Transverse colon (tissue), 4 donors: ENCODE measurements at regions not wholly inside any gene's neighbourhood (a gene's known extent, or its start where the extent isn't known, plus 50 kb on each side); places are given as distances from the start of the nearest gene placed in this dataset.

Source experiments
- CTCF ChIP-seq, 5 experiments: fragments of 200-600 bp in 3 of 5; fragments of 450-650 bp in 2 of 5; sonication (generic) in 3 of 5; IDR thresholded peaks; 1 replicate in 2 of 5; 2 replicates in 3 of 5; pipeline ENCODE4 v1.5.1; 2016 to 2017; ENCODE audit warnings: antibody characterized with exemption in 5 of 5, inconsistent platforms in 3 of 5, mild to moderate bottlenecking in 2 of 5, moderate library complexity in 1 of 5
- EP300 ChIP-seq: sonication (generic); formaldehyde crosslinking; IDR thresholded peaks from one replicate; pipeline ENCODE4 v1.6.1; 2017; ENCODE audit warnings: antibody characterized with exemption, low read depth
- POLR2A ChIP-seq: fragments of 450-650 bp; IDR thresholded peaks from one replicate; pipeline ENCODE4 v1.6.1; 2016; ENCODE audit warnings: antibody characterized with exemption, mild to moderate bottlenecking, moderate library complexity
- POLR2AphosphoS5 ChIP-seq, 3 donors: sonication (generic); formaldehyde crosslinking; IDR thresholded peaks; one replicate each; pipeline ENCODE4 v1.6.1; 2016; ENCODE audit warnings: antibody characterized with exemption in 3 of 3

- TF ChIP-seq CTCF (IDR thresholded peaks at IDR 0.05) (no peak), POLR2A (no peak), EP300 (no peak), POLR2AphosphoS5 (IDR thresholded peaks at IDR 0.05) (no peak)
Measured at GRCh38 chr4:111736516-111736915, 408.7 kb upstream of the FAM241A start.
